HAP-1 (cell line): ENCODE measurements at regions not wholly inside any gene's neighbourhood (a gene's known extent, or its start where the extent isn't known, plus 50 kb on each side); places are given as distances from the start of the nearest gene placed in this dataset.

ENCODE experiments used
- DNase-seq, 2 experiments: peaks; one replicate each; pipeline ENCODE4 v3.0.0-alpha.2; 2016 to 2020; ENCODE audit warnings: low spot score in 2 of 2
- H3K27me3 ChIP-seq: fragments of 250-450 bp; sonication (Bioruptor Pico); 2 replicates; pipeline ENCODE4 v1.5.1; 2020; ENCODE audit warnings: low read depth, mild to moderate bottlenecking, moderate library complexity
- H3K36me3 ChIP-seq: fragments of 250-450 bp; sonication (Bioruptor Pico); replicated peaks from 2 replicates; pipeline ENCODE4 v1.5.1; 2020; ENCODE audit warnings: mild to moderate bottlenecking
- H3K4me1 ChIP-seq: fragments of 250-450 bp; sonication (Bioruptor Pico); 2 replicates; pipeline ENCODE4 v1.5.1; 2020; ENCODE audit warnings: mild to moderate bottlenecking
- H3K4me3 ChIP-seq: fragments of 250-450 bp; sonication (Bioruptor Pico); 2 replicates; pipeline ENCODE4 v1.5.1; 2020; ENCODE audit warnings: mild to moderate bottlenecking, moderate library complexity
- H3K9me3 ChIP-seq: fragments of 250-450 bp; sonication (Bioruptor Pico); 2 replicates; pipeline ENCODE4 v1.5.1; 2020; ENCODE audit warnings: mild to moderate bottlenecking, moderate library complexity
- in situ Hi-C: fragments of 300-500 bp; cut with MboI; formaldehyde crosslinking; loops from 3 replicates; pipeline ENCODE4 v1.14.3; 2020; ENCODE audit warnings: low sequenced_read_pairs, inconsistent platforms, mixed read lengths

GRCh38 chr19:29021232-29021916 lies 191.6 kb downstream of the UQCRFS1 start:
- in situ Hi-C loops: no loop called here
- Histone ChIP-seq H3K36me3 (no peaks in the 10 kb centered on the region), H3K4me1 (no peaks in the 10 kb centered on the region), H3K4me3 (no peak overlapping the region), H3K27me3 (no peaks in the 10 kb centered on the region), H3K9me3 (no peaks in the 10 kb centered on the region; the same call in 1 of the 2 replicates)
- DNase-seq: no peak

- in situ Hi-C loops: no loop called here
- no peak for DNase-seq
- Histone ChIP-seq H3K27me3 (no peaks in the 10 kb centered on the region), H3K36me3 (no peaks in the 10 kb centered on the region), H3K4me3 (no peak overlapping the region), H3K9me3 (no peaks in the 10 kb centered on the region; the same call in 1 of the 2 replicates), H3K4me1 (no peaks in the 10 kb centered on the region)
Measured at GRCh38 chr19:29019403-29019802, 193.5 kb downstream of the UQCRFS1 start.

- Histone ChIP-seq H3K4me1 (no peaks in the 10 kb centered on the region), H3K9me3 (no peaks in the 10 kb centered on the region; the same call in 1 of the 2 replicates), H3K36me3 (no peaks in the 10 kb centered on the region), H3K4me3 (no peak overlapping the region), H3K27me3 (no peaks in the 10 kb centered on the region)
- DNase-seq: no peak
- in situ Hi-C loops: no loop called here
Measured at GRCh38 chr19:29018542-29018941, 194.4 kb downstream of the UQCRFS1 start.

GRCh38 chr19:29017788-29018187 lies 195.2 kb downstream of the UQCRFS1 start:
- DNase-seq: no peak
- H3K36me3 ChIP-seq: no peaks in the 10 kb centered on the region
- in situ Hi-C loops: no loop called here
- H3K27me3 ChIP-seq: no peaks in the 10 kb centered on the region
- H3K4me1 ChIP-seq: no peaks in the 10 kb centered on the region
- no peaks in the 10 kb centered on the region; the same call in 1 of the 2 replicates for H3K9me3 ChIP-seq
- H3K4me3 ChIP-seq: no peak overlapping the region

- Histone ChIP-seq H3K4me1 (no peaks in the 10 kb centered on the region), H3K36me3 (no peaks in the 10 kb centered on the region), H3K4me3 (no peak overlapping the region), H3K27me3 (no peaks in the 10 kb centered on the region), H3K9me3 (no peaks in the 10 kb centered on the region; the same call in 1 of the 2 replicates)
- in situ Hi-C loops: no loop called here
- DNase-seq: no peak
Measured at GRCh38 chr19:29016926-29017760, 195.8 kb downstream of the UQCRFS1 start.

- Histone ChIP-seq H3K36me3 (no peaks in the 10 kb centered on the region), H3K27me3 (no peaks in the 10 kb centered on the region), H3K9me3 (no peaks in the 10 kb centered on the region; the same call in 1 of the 2 replicates), H3K4me1 (no peaks in the 10 kb centered on the region), H3K4me3 (no peak overlapping the region)
- in situ Hi-C loops: no loop called here
- DNase-seq: no peak
Measured at GRCh38 chr19:29016353-29016752, 196.6 kb downstream of the UQCRFS1 start.

GRCh38 chr19:29015569-29015968 lies 197.4 kb downstream of the UQCRFS1 start:
- Histone ChIP-seq H3K4me1 (no peaks in the 10 kb centered on the region), H3K36me3 (no peaks in the 10 kb centered on the region), H3K4me3 (no peak overlapping the region), H3K27me3 (no peaks in the 10 kb centered on the region), H3K9me3 (no peaks in the 10 kb centered on the region; the same call in 1 of the 2 replicates)
- DNase-seq: no peak
- in situ Hi-C loops: no loop called here

- H3K27me3 ChIP-seq: no peaks in the 10 kb centered on the region
- in situ Hi-C loops: no loop called here
- H3K4me3 ChIP-seq: no peak overlapping the region
- no peaks in the 10 kb centered on the region for H3K36me3 ChIP-seq
- H3K4me1 ChIP-seq: no peaks in the 10 kb centered on the region
- no peaks in the 10 kb centered on the region; the same call in 1 of the 2 replicates for H3K9me3 ChIP-seq
- DNase-seq: no peak
Measured at GRCh38 chr19:29014857-29015436, 198.0 kb downstream of the UQCRFS1 start.

- in situ Hi-C loops: no loop called here
- Histone ChIP-seq H3K4me1 (no peaks in the 10 kb centered on the region), H3K4me3 (no peak overlapping the region), H3K27me3 (no peaks in the 10 kb centered on the region), H3K9me3 (no peaks in the 10 kb centered on the region; the same call in 1 of the 2 replicates), H3K36me3 (no peaks in the 10 kb centered on the region)
- DNase-seq: no peak
Measured at GRCh38 chr19:29013988-29014387, 199.0 kb downstream of the UQCRFS1 start.

- no peak for DNase-seq
- Histone ChIP-seq H3K27me3 (no peaks in the 10 kb centered on the region), H3K36me3 (no peaks in the 10 kb centered on the region), H3K9me3 (no peaks in the 10 kb centered on the region; the same call in 1 of the 2 replicates), H3K4me3 (no peak overlapping the region), H3K4me1 (no peaks in the 10 kb centered on the region)
- in situ Hi-C loops: no loop called here
Measured at GRCh38 chr19:29013325-29013724, 199.6 kb downstream of the UQCRFS1 start.

- no peaks in the 10 kb centered on the region for H3K4me1 ChIP-seq
- no peaks in the 10 kb centered on the region for H3K36me3 ChIP-seq
- H3K9me3 ChIP-seq: no peaks in the 10 kb centered on the region
- in situ Hi-C loops: no loop called here
- no peaks in the 10 kb centered on the region for H3K27me3 ChIP-seq
- no peak overlapping the region for H3K4me3 ChIP-seq
- no peak for DNase-seq
Measured at GRCh38 chr19:29012457-29012856, 200.5 kb downstream of the UQCRFS1 start.

GRCh38 chr19:29010276-29010675 lies 202.7 kb downstream of the UQCRFS1 start:
- Histone ChIP-seq H3K36me3 (no peaks in the 10 kb centered on the region), H3K9me3 (no peaks in the 10 kb centered on the region; the same call in 1 of the 2 replicates), H3K4me1 (no peaks in the 10 kb centered on the region), H3K4me3 (no peak overlapping the region), H3K27me3 (no peaks in the 10 kb centered on the region)
- no peak for DNase-seq
- in situ Hi-C loops: no loop called here

GRCh38 chr19:29006057-29006735 lies 206.8 kb downstream of the UQCRFS1 start:
- H3K9me3 ChIP-seq: no peaks in the 10 kb centered on the region; the same call in 1 of the 2 replicates
- in situ Hi-C loops: no loop called here
- no peaks in the 10 kb centered on the region for H3K36me3 ChIP-seq
- H3K27me3 ChIP-seq: no peaks in the 10 kb centered on the region
- no peaks in the 10 kb centered on the region for H3K4me1 ChIP-seq
- H3K4me3 ChIP-seq: no peak overlapping the region
- no peak for DNase-seq
